Lung (tissue), 11 donors: ENCODE measurements at regions not wholly inside any gene's neighbourhood (a gene's known extent, or its start where the extent isn't known, plus 50 kb on each side); places are given as distances from the start of the nearest gene placed in this dataset.
"Not testable (repeated sequence)": the region's sequence is repeated elsewhere in the genome, so short reads cannot be mapped to it uniquely, and the experiment has no call there.

Experiments used
- ATAC-seq: fragments of 200-7000 bp; cut with Tn5 transposase; one replicate; pipeline ENCODE4 v1.9.1; 2020; ENCODE audit warnings: moderate number of reproducible peaks; ENCODE audit not compliant: insufficient read depth, low FRiP score
- DNase-seq, 3 donors: peaks; one replicate each; pipeline ENCODE4 v3.0.0-alpha.2; 2013 to 2017
- H3K27ac ChIP-seq, 2 donors: one replicate each; pipeline ENCODE4 v1.5.1; 2013; ENCODE audit warnings: mild to moderate bottlenecking in 2 of 2, moderate library complexity in 2 of 2, control low read depth in 1 of 2, inconsistent platforms in 1 of 2, low read depth in 1 of 2, low read length in 1 of 2
- H3K27me3 ChIP-seq, 3 donors: one replicate each; pipeline ENCODE4 v1.5.1; 2013; ENCODE audit warnings: low read length in 2 of 3; ENCODE audit not compliant: control insufficient read depth in 3 of 3, insufficient read depth in 3 of 3
- H3K36me3 ChIP-seq, 4 donors: one replicate each; pipeline ENCODE4 v1.5.1; 2013; ENCODE audit warnings: low read length in 4 of 4, mild to moderate bottlenecking in 1 of 4, moderate library complexity in 1 of 4; ENCODE audit not compliant: control insufficient read depth in 4 of 4, insufficient read depth in 4 of 4
- H3K4me1 ChIP-seq, 5 donors: one replicate each; pipeline ENCODE4 v1.5.1; 2013; ENCODE audit warnings: low read length in 5 of 5, mild to moderate bottlenecking in 2 of 5, moderate library complexity in 1 of 5; ENCODE audit not compliant: control insufficient read depth in 5 of 5, insufficient read depth in 5 of 5
- H3K4me3 ChIP-seq: one replicate; pipeline ENCODE4 v1.5.1; 2013; ENCODE audit warnings: mild to moderate bottlenecking, control low read depth, moderate library complexity
- H3K9ac ChIP-seq, 2 donors: one replicate each; pipeline ENCODE4 v1.5.1; 2013; ENCODE audit warnings: low read length in 2 of 2, control low read depth in 1 of 2; ENCODE audit not compliant: insufficient read depth in 1 of 2
- H3K9me3 ChIP-seq, 4 donors: one replicate each; pipeline ENCODE4 v1.5.1; 2013; ENCODE audit warnings: low read length in 3 of 4, mild to moderate bottlenecking in 1 of 4, moderate library complexity in 1 of 4; ENCODE audit not compliant: control insufficient read depth in 4 of 4, insufficient read depth in 3 of 4
- WGBS, 2 donors: extraction: QIAGEN DNeasy Blood & Tissue Kit; methylation state at CpG; one replicate each; pipeline ENCODE4 v1.1.7; 2013; 5-methylcytosine and 5-hydroxymethylcytosine counted together
- TF ChIP-seq, protein P1 (sequence below): IDR thresholded peaks from 2 replicates; pipeline ENCODE4 v1.5.1; 2012; ENCODE audit warnings: mild to moderate bottlenecking; ENCODE audit errors: control extremely low read depth, extremely low read depth
- donor health status: control.
- donor health status: control.
- donor health status: Bipolar disorder and iron deficiency.
- donor health status: healthy.
- donor health status: DM: yes; HTN: yes; CAD: no.

DNA sequence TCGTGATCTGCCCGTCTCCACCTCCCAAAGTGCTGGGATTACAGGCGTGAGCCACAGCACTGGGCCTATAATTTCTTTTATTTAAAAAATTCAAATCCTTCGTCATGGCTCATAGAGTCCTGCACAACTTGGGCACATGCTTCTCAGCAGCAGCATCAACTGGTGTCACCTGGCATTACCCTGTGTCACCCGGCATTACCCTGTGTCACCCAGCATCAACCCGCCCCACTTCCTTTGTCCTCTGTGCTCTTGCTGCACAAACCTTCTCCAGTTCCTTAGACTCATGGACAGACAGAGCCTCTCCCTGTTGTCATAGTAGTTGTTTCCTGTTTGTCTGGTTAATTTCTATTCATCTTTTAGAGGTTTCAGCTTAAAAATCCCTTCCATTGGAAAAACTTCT, 121.2 kb upstream of the SERBP1 start:
- TF ChIP-seq, protein P1, sequence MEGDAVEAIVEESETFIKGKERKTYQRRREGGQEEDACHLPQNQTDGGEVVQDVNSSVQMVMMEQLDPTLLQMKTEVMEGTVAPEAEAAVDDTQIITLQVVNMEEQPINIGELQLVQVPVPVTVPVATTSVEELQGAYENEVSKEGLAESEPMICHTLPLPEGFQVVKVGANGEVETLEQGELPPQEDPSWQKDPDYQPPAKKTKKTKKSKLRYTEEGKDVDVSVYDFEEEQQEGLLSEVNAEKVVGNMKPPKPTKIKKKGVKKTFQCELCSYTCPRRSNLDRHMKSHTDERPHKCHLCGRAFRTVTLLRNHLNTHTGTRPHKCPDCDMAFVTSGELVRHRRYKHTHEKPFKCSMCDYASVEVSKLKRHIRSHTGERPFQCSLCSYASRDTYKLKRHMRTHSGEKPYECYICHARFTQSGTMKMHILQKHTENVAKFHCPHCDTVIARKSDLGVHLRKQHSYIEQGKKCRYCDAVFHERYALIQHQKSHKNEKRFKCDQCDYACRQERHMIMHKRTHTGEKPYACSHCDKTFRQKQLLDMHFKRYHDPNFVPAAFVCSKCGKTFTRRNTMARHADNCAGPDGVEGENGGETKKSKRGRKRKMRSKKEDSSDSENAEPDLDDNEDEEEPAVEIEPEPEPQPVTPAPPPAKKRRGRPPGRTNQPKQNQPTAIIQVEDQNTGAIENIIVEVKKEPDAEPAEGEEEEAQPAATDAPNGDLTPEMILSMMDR, result no peak
- H3K36me3 ChIP-seq, result no peaks in the 10 kb centered on the region
- H3K27ac ChIP-seq, result no peak overlapping the region
- peaks cover 0 to 3% (median 0%) of the 10 kb centered on the region in 5 donors for H3K4me1 ChIP-seq
- no peak overlapping the region for H3K4me3 ChIP-seq
- no peaks in the 10 kb centered on the region for H3K27me3 ChIP-seq
- DNase-seq (no peak), ATAC-seq (no peak)
- no peak overlapping the region for H3K9ac ChIP-seq
- no peaks in the 10 kb centered on the region for H3K9me3 ChIP-seq
- 93 to 94% methylated on average over 6 of the region's 6 CpGs for WGBS, 2 donors

- no peak for ATAC-seq
Measured at GRCh38 chr1:67552336-67552759, 122.1 kb upstream of the SERBP1 start.

GRCh38 chr1:67554204-67554603, 124.0 kb upstream of the SERBP1 start:
- WGBS, 2 donors, result 92 to 93% methylated on average over 5 of the region's 5 CpGs
- DNase-seq, H3K4me3 ChIP-seq, H3K27ac ChIP-seq, H3K36me3 ChIP-seq, H3K4me1 ChIP-seq, H3K9me3 ChIP-seq, H3K9ac ChIP-seq, ATAC-seq, H3K27me3 ChIP-seq: not testable (repeated sequence)

More at GRCh38 chr1:67552336-67552759, 122.1 kb upstream of the SERBP1 start:
- no peaks in the 10 kb centered on the region for H3K27me3 ChIP-seq
- no peak overlapping the region for H3K9ac ChIP-seq
- TF ChIP-seq, protein P1, result no peak
- no peak overlapping the region for H3K27ac ChIP-seq
- no peak overlapping the region for H3K4me3 ChIP-seq
- 64 to 68% methylated on average over 3 of the region's 3 CpGs for WGBS, 2 donors
- peaks cover 0 to 3% (median 0%) of the 10 kb centered on the region in 5 donors for H3K4me1 ChIP-seq
- no peak for DNase-seq
- no peaks in the 10 kb centered on the region for H3K36me3 ChIP-seq
- no peaks in the 10 kb centered on the region for H3K9me3 ChIP-seq

- Histone ChIP-seq H3K36me3 (no peaks in the 10 kb centered on the region), H3K4me1 (peaks cover 0 to 4% (median 0%) of the 10 kb centered on the region in 5 donors), H3K27ac (no peak overlapping the region), H3K4me3 (no peak overlapping the region), H3K9ac (no peak overlapping the region), H3K9me3 (no peaks in the 10 kb centered on the region), H3K27me3 (no peaks in the 10 kb centered on the region)
- 53 to 72% methylated on average over 15 of the region's 15 CpGs for WGBS, 2 donors
- TF ChIP-seq, protein P1, result no peak
- ATAC-seq (no peak), DNase-seq (no peak)
Measured at GRCh38 chr1:67555461-67556296, 125.5 kb upstream of the SERBP1 start.
